Esophagus muscularis mucosa (tissue), 4 donors: ENCODE measurements at regions not wholly inside any gene's neighbourhood (a gene's known extent, or its start where the extent isn't known, plus 50 kb on each side); places are given as distances from the start of the nearest gene placed in this dataset.
A peak's percentile ranks its signal among the peaks of the same experiment; 100 is the strongest.

ENCODE experiments used
- DNase-seq: peaks from one replicate; pipeline ENCODE4 v3.0.0-alpha.2; 2017; ENCODE audit errors: extremely low spot score
- H3K27ac ChIP-seq, 4 donors: fragments of 200-600 bp; sonication (generic); replicated peaks in 1 of 4; 1 replicate in 3 of 4; 2 replicates in 1 of 4; pipeline ENCODE4 v1.5.1; 2016 to 2019; ENCODE audit warnings: mild to moderate bottlenecking in 1 of 4
- H3K27me3 ChIP-seq, 4 donors: fragments of 200-600 bp; sonication (generic); one replicate each; pipeline versions ENCODE4 v1.5.1 to v1.6.0; 2016 to 2019
- H3K36me3 ChIP-seq, 4 donors: fragments of 200-600 bp; sonication (generic); one replicate each; pipeline ENCODE4 v1.5.1; 2016 to 2019
- H3K4me1 ChIP-seq, 4 donors: fragments of 200-600 bp; sonication (generic); one replicate each; pipeline ENCODE4 v1.5.1; 2016 to 2019
- H3K4me3 ChIP-seq, 4 donors: fragments of 200-600 bp; sonication (generic); 1 replicate in 2 of 4; 2 replicates in 2 of 4; pipeline ENCODE4 v1.5.1; 2016 to 2019; ENCODE audit warnings: mild to moderate bottlenecking in 4 of 4, moderate library complexity in 1 of 4
- H3K9me3 ChIP-seq, 4 donors: fragments of 200-600 bp; sonication (generic); 1 replicate in 3 of 4; 2 replicates in 1 of 4; pipeline ENCODE4 v1.5.1; 2016 to 2019
- EP300 ChIP-seq: sonication (generic); formaldehyde crosslinking; IDR thresholded peaks from one replicate; pipeline ENCODE4 v1.6.1; 2017; ENCODE audit warnings: antibody characterized with exemption
- POLR2A ChIP-seq: fragments of 450-650 bp; IDR thresholded peaks from one replicate; pipeline ENCODE4 v1.6.1; 2017; ENCODE audit warnings: antibody characterized with exemption, moderate library complexity, mild to moderate bottlenecking, low read depth
- POLR2AphosphoS5 ChIP-seq, 2 donors: sonication (generic); formaldehyde crosslinking; IDR thresholded peaks; one replicate each; pipeline ENCODE4 v1.6.1; 2017; ENCODE audit warnings: antibody characterized with exemption in 2 of 2
- WGBS: methylation state at CpG from one replicate; pipeline ENCODE4 v1.1.5; 2018; 5-methylcytosine and 5-hydroxymethylcytosine counted together
- intact Hi-C: fragments of 100-400 bp; cut with DNase I; formaldehyde crosslinking; loops from one replicate; pipeline ENCODE4 v1.15.1; 2023
- TF ChIP-seq, protein P1 (sequence below), 3 experiments: fragments of 200-600 bp in 2 of 3; fragments of 450-650 bp in 1 of 3; sonication (generic) in 2 of 3; IDR thresholded peaks; one replicate each; pipeline ENCODE4 v1.5.1; 2017 to 2019; ENCODE audit warnings: antibody characterized with exemption in 3 of 3, mild to moderate bottlenecking in 2 of 3, moderate library complexity in 1 of 3

DNA sequence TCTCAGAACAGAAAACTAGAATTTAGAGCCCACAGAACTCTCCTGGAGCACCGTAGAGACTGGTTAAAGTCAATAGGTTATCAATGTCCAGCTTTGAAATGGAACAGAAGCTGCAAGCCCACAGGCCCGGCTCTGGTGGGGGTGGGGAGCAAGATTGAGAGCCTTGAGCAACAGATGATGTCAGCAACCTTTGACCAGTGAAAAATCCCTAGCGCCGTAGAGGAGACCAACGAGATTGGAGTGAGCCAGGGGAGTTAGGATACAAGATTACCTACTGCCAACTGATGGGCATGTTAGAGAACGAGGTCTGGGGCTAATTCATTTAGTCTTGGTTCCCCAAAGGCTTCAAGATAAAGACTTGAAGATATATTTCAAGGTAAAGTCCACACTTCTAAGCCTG is 345.5 kb upstream of the LMCD1 start:
- Histone ChIP-seq H3K27ac (no peak overlapping the region), H3K4me3 (no peak overlapping the region), H3K9me3 (no peaks in the 10 kb centered on the region), H3K36me3 (no peaks in the 10 kb centered on the region), H3K27me3 (no peaks in the 10 kb centered on the region), H3K4me1 (no peaks in the 10 kb centered on the region)
- intact Hi-C loops = no loop called here
- DNase-seq = no peak
- WGBS = 78% methylated on average over 6 of the region's 6 CpGs
- TF ChIP-seq POLR2A = no peak
- no peak for TF ChIP-seq POLR2AphosphoS5 (IDR thresholded peaks at IDR 0.05)
- TF ChIP-seq, protein P1, sequence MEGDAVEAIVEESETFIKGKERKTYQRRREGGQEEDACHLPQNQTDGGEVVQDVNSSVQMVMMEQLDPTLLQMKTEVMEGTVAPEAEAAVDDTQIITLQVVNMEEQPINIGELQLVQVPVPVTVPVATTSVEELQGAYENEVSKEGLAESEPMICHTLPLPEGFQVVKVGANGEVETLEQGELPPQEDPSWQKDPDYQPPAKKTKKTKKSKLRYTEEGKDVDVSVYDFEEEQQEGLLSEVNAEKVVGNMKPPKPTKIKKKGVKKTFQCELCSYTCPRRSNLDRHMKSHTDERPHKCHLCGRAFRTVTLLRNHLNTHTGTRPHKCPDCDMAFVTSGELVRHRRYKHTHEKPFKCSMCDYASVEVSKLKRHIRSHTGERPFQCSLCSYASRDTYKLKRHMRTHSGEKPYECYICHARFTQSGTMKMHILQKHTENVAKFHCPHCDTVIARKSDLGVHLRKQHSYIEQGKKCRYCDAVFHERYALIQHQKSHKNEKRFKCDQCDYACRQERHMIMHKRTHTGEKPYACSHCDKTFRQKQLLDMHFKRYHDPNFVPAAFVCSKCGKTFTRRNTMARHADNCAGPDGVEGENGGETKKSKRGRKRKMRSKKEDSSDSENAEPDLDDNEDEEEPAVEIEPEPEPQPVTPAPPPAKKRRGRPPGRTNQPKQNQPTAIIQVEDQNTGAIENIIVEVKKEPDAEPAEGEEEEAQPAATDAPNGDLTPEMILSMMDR (IDR thresholded peaks at IDR 0.05) = no peak
- TF ChIP-seq EP300 = no peak

GRCh38 chr3:8156831-8157230 is 344.8 kb upstream of the LMCD1 start:
- 91% methylated on average over 2 of the region's 2 CpGs for WGBS
- H3K9me3 ChIP-seq = no peaks in the 10 kb centered on the region
- H3K36me3 ChIP-seq = no peaks in the 10 kb centered on the region
- intact Hi-C loops = no loop called here
- no peak for DNase-seq
- H3K4me3 ChIP-seq = no peak overlapping the region
- TF ChIP-seq, protein P1 (IDR thresholded peaks at IDR 0.05) = no peak
- TF ChIP-seq POLR2AphosphoS5 (IDR thresholded peaks at IDR 0.05) (no peak), POLR2A (no peak), EP300 (no peak)
- no peaks in the 10 kb centered on the region for H3K4me1 ChIP-seq
- H3K27me3 ChIP-seq = no peaks in the 10 kb centered on the region
- no peak overlapping the region for H3K27ac ChIP-seq

DNA sequence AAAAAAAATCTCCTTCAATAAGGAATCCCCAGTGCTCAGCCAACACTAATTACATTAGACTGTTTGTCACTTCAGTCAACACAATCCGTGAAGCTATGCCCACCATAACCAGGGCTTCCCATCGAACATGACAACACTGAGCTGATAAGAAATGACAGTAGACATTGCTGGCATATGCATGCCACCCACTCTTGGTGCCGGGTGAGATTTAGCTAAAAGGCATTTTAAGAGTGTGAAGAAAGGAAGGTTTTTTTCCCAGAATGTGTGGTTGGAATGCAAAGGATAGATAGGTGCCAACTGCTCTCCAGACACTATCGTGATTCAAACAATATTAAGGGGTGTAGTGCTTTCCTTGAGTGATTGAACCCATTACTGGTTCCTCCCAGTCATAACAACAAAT is 344.0 kb upstream of the LMCD1 start:
- Histone ChIP-seq H3K4me3 (no peak overlapping the region), H3K27ac (no peak overlapping the region), H3K4me1 (no peaks in the 10 kb centered on the region), H3K9me3 (no peaks in the 10 kb centered on the region), H3K27me3 (no peaks in the 10 kb centered on the region), H3K36me3 (no peaks in the 10 kb centered on the region)
- intact Hi-C loops = no loop called here
- 81% methylated on average over 4 of the region's 4 CpGs for WGBS
- TF ChIP-seq POLR2A (no peak), EP300 (no peak), POLR2AphosphoS5 (IDR thresholded peaks at IDR 0.05) (no peak)
- TF ChIP-seq, protein P1 (IDR thresholded peaks at IDR 0.05) = no peak
- DNase-seq = peak; percentile 72

DNA sequence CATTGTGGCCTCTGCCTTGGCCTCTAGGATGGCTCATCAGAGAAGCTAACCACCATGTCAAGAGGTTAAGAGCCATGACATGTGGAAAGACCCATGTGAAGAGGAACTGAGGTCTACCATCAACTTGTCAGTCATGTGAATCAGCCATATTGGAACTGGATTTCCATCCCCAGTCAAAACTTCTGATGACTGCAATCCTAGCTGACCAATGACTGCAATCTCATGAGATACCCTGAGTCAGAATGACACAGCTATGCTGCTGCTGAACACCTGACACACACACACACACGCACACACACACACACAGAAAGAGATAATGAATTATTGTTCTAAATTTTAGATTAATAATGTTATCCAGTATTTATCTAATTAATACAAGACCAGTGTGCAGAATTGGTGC is 337.5 kb upstream of the LMCD1 start:
- peak; percentile 75 for DNase-seq
- no peak overlapping the region for H3K27ac ChIP-seq
- WGBS = 100% methylated on average over 1 of the region's 1 CpG
- H3K36me3 ChIP-seq = no peaks in the 10 kb centered on the region
- intact Hi-C loops = no loop called here
- H3K9me3 ChIP-seq = no peaks in the 10 kb centered on the region
- H3K4me3 ChIP-seq = no peak overlapping the region
- no peaks in the 10 kb centered on the region for H3K4me1 ChIP-seq
- no peaks in the 10 kb centered on the region for H3K27me3 ChIP-seq
- no peak for TF ChIP-seq POLR2A
- TF ChIP-seq, protein P1 (IDR thresholded peaks at IDR 0.05) = no peak
- TF ChIP-seq POLR2AphosphoS5 (IDR thresholded peaks at IDR 0.05) = no peak
- TF ChIP-seq EP300 = no peak

DNA sequence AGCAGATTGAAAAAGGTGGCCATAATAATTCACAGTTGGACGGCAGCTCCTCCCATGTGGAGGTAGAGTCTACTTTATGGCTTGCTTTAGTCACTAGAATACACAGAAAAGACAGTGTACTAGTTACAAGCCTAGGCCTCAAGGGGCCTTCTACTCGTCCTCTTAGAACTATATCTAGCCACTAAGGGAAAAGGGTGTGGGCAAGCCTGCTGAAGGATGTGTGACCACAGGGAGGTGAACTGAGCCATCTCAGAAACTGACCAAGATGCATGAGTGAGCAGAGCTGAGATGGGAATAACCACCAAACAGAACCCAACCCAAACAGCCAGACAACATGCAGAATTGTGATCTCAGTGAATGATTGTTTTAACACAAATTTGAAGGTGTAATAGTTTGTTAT is 335.6 kb upstream of the LMCD1 start:
- no peak for DNase-seq
- intact Hi-C loops = no loop called here
- Histone ChIP-seq H3K27ac (no peak overlapping the region), H3K9me3 (no peaks in the 10 kb centered on the region), H3K4me1 (no peaks in the 10 kb centered on the region), H3K27me3 (no peaks in the 10 kb centered on the region), H3K36me3 (no peaks in the 10 kb centered on the region), H3K4me3 (no peak overlapping the region)
- TF ChIP-seq POLR2A (no peak), POLR2AphosphoS5 (IDR thresholded peaks at IDR 0.05) (no peak), EP300 (no peak)
- TF ChIP-seq, protein P1 (IDR thresholded peaks at IDR 0.05) = no peak
- WGBS = 76% methylated on average over 2 of the region's 2 CpGs
